IMR-90 (cell line): ENCODE measurements at regions not wholly inside any gene's neighbourhood (a gene's known extent, or its start where the extent isn't known, plus 50 kb on each side); places are given as distances from the start of the nearest gene placed in this dataset.

ENCODE experiments used
- ATAC-seq: fragments of 200-7000 bp; cut with Tn5 transposase; 2 replicates; pipeline ENCODE4 v1.9.1; 2020; ENCODE audit warnings: low read depth, mild to moderate bottlenecking, moderate library complexity
- BruUV-seq: library from RNA; stranded (reverse); fragments of 400-500 nt; replicated peaks from 2 replicates; lab custom pipeline; 2021; lab: Mats Ljungman, UMichigan
- CTCF ChIA-PET: fragments of 300-600 bp; formaldehyde crosslinking; extraction: SDS; loops from one replicate; lab custom pipeline; 2021; ENCODE audit warnings: antibody characterized with exemption; lab: Yijun Ruan, JAX
- POLR2A ChIA-PET: fragments of 300-600 bp; sonication (Branson Sonifier 250); formaldehyde crosslinking; loops from one replicate; lab custom pipeline; 2022; ENCODE audit warnings: antibody characterized with exemption; ENCODE audit not compliant: unreplicated experiment; lab: Charles Lee
- DNase-seq: peaks from one replicate; pipeline ENCODE4 v3.0.0; 2013
- H2AFZ ChIP-seq: replicated peaks from 2 replicates; pipeline ENCODE3; 2013; ENCODE audit warnings: low read length, mild to moderate bottlenecking; ENCODE audit not compliant: poor library complexity
- H2AK5ac ChIP-seq: 2 replicates; pipeline ENCODE4 v1.6.1; 2013; ENCODE audit warnings: low read depth, low read length, inconsistent platforms
- H2AK9ac ChIP-seq: replicated peaks from 2 replicates; pipeline ENCODE3; 2013; ENCODE audit warnings: mild to moderate bottlenecking, low read depth, low read length, moderate library complexity; ENCODE audit not compliant: poor library complexity
- H2BK120ac ChIP-seq: 2 replicates; pipeline ENCODE4 v1.6.1; 2013; ENCODE audit warnings: low read depth, low read length, inconsistent platforms
- H2BK15ac ChIP-seq: 3 replicates; pipeline ENCODE4 v1.6.1; 2013; ENCODE audit warnings: low read depth, low read length, inconsistent platforms
- H2BK20ac ChIP-seq: 2 replicates; pipeline ENCODE4 v1.6.1; 2013; ENCODE audit warnings: low read depth, mild to moderate bottlenecking, inconsistent platforms, low read length, moderate library complexity
- H2BK5ac ChIP-seq: 2 replicates; pipeline ENCODE4 v1.6.1; 2013; ENCODE audit warnings: mild to moderate bottlenecking, low read depth, low read length, inconsistent platforms; ENCODE audit not compliant: poor library complexity, severe bottlenecking
- H3K14ac ChIP-seq: replicated peaks from 2 replicates; pipeline ENCODE4 v1.6.1; 2013; ENCODE audit warnings: low read depth, low read length, inconsistent platforms
- H3K18ac ChIP-seq: 2 replicates; pipeline ENCODE4 v1.6.1; 2013; ENCODE audit warnings: low read depth, low read length, control low read depth
- H3K23ac ChIP-seq: 2 replicates; pipeline ENCODE4 v1.6.1; 2013; ENCODE audit warnings: low read depth, low read length, inconsistent platforms
- H3K27ac ChIP-seq: 2 replicates; pipeline ENCODE4 v1.5.1; 2013; ENCODE audit warnings: mild to moderate bottlenecking, control low read depth, low read length; ENCODE audit not compliant: insufficient read depth
- H3K27me3 ChIP-seq: 2 replicates; pipeline ENCODE4 v1.6.1; 2013; ENCODE audit warnings: low read length; ENCODE audit not compliant: control insufficient read depth, insufficient read depth
- H3K36me3 ChIP-seq: 2 replicates; pipeline ENCODE4 v1.6.1; 2013; ENCODE audit warnings: low read length, mixed read lengths; ENCODE audit not compliant: control insufficient read depth, insufficient read depth
- H3K4ac ChIP-seq: 2 replicates; pipeline ENCODE4 v1.6.1; 2013; ENCODE audit warnings: low read depth, low read length, inconsistent platforms
- H3K4me1 ChIP-seq: 2 replicates; pipeline ENCODE4 v1.6.1; 2013; ENCODE audit warnings: low read length, mixed read lengths; ENCODE audit not compliant: control insufficient read depth, insufficient read depth
- H3K4me2 ChIP-seq: 2 replicates; pipeline ENCODE4 v1.6.1; 2013; ENCODE audit warnings: low read depth, mild to moderate bottlenecking, control low read depth, low read length, moderate library complexity
- H3K4me3 ChIP-seq: 2 replicates; pipeline ENCODE4 v1.5.1; 2013; ENCODE audit warnings: low read depth, mild to moderate bottlenecking, control low read depth, low read length, moderate library complexity; ENCODE audit not compliant: insufficient read depth
- H3K56ac ChIP-seq: 2 replicates; pipeline ENCODE4 v1.6.1; 2013; ENCODE audit warnings: low read length, inconsistent platforms; ENCODE audit not compliant: insufficient read depth; ENCODE audit errors: extremely low read depth
- H3K79me1 ChIP-seq, 2 experiments: 2 replicates each; pipeline ENCODE4 v1.6.1; 2013; ENCODE audit warnings: low read length in 2 of 2, inconsistent platforms in 1 of 2, low read depth in 1 of 2
- H3K9ac ChIP-seq: 2 replicates; pipeline ENCODE4 v1.6.1; 2013; ENCODE audit warnings: low read depth, low read length, control low read depth
- H3K9me1 ChIP-seq: 2 replicates; pipeline ENCODE4 v1.6.1; 2013; ENCODE audit warnings: low read length, inconsistent platforms; ENCODE audit not compliant: insufficient read depth
- H3K9me3 ChIP-seq: 2 replicates; pipeline ENCODE4 v1.6.1; 2013; ENCODE audit warnings: low read length; ENCODE audit not compliant: control insufficient read depth, insufficient read depth
- H4K20me1 ChIP-seq: 2 replicates; pipeline ENCODE4 v1.6.1; 2013; ENCODE audit warnings: low read length, inconsistent platforms; ENCODE audit not compliant: insufficient read depth
- H4K5ac ChIP-seq: 2 replicates; pipeline ENCODE4 v1.6.1; 2013; ENCODE audit warnings: mild to moderate bottlenecking, low read depth, low read length, control low read depth
- H4K8ac ChIP-seq, 2 experiments: 2 replicates each; pipeline ENCODE4 v1.6.1; 2013; ENCODE audit warnings: low read depth in 2 of 2, low read length in 2 of 2, control low read depth in 1 of 2, inconsistent platforms in 1 of 2
- H4K91ac ChIP-seq: 2 replicates; pipeline ENCODE4 v1.6.1; 2013; ENCODE audit warnings: low read depth, low read length, inconsistent platforms; ENCODE audit not compliant: insufficient read depth
- BHLHE40 ChIP-seq: fragments of 150-350 bp; IDR thresholded peaks from 2 replicates; pipeline ENCODE4 v1.6.1; 2016; ENCODE audit warnings: mild to moderate bottlenecking, low read depth, low read length
- CEBPB ChIP-seq: IDR thresholded peaks from 2 replicates; pipeline ENCODE4 v1.6.1; 2012; ENCODE audit warnings: low read depth, low read length, improper control_type of control experiment
- CHD1 ChIP-seq: IDR thresholded peaks from 2 replicates; pipeline ENCODE4 v1.6.1; 2012; ENCODE audit warnings: low read depth, low read length, improper control_type of control experiment
- FOS ChIP-seq: fragments of 150-350 bp; IDR thresholded peaks from 2 replicates; pipeline ENCODE4 v1.6.1; 2016; ENCODE audit warnings: low read depth, low read length
- MAZ ChIP-seq: IDR thresholded peaks from 2 replicates; pipeline ENCODE4 v1.6.1; 2012; ENCODE audit warnings: low read depth, mild to moderate bottlenecking, low read length, improper control_type of control experiment, moderate library complexity, borderline replicate concordance
- NFE2L2 ChIP-seq: fragments of 150-350 bp; IDR thresholded peaks from 2 replicates; pipeline ENCODE4 v1.6.1; 2016; ENCODE audit warnings: low read depth, mild to moderate bottlenecking, low read length
- RFX5 ChIP-seq: IDR thresholded peaks from 2 replicates; pipeline ENCODE4 v1.8.0; 2012; ENCODE audit warnings: low read depth, mild to moderate bottlenecking, low read length, moderate library complexity
- SMC3 ChIP-seq: fragments of 150-350 bp; IDR thresholded peaks from 2 replicates; pipeline ENCODE4 v1.6.1; 2016; ENCODE audit warnings: low read depth, mild to moderate bottlenecking, antibody characterized with exemption, low read length, moderate library complexity
- WGBS, 2 experiments: methylation state at CpG; one replicate each; pipeline versions ENCODE4 v1.1.5 to v1.1.7; 2013; ENCODE audit warnings: missing lambda C conversion rate in 2 of 2; ENCODE audit not compliant: insufficient read length in 1 of 2; ENCODE audit errors: extremely low coverage in 2 of 2; 5-methylcytosine and 5-hydroxymethylcytosine counted together
- dilution Hi-C: fragments of 300-500 bp; cut with HindIII; formaldehyde crosslinking; loops from one replicate; pipeline ENCODE4 v1.14.3; 2018; ENCODE audit warnings: low sequenced_read_pairs; ENCODE audit not compliant: unreplicated experiment
- in situ Hi-C: fragments of 300-500 bp; cut with MboI; formaldehyde crosslinking; loops from 3 replicates; pipeline ENCODE4 v1.14.3; 2019; ENCODE audit warnings: low sequenced_read_pairs, inconsistent platforms, mixed read lengths
- intact Hi-C: fragments of 100-400 bp; cut with micrococcal nuclease; formaldehyde crosslinking; loops from 2 replicates; pipeline ENCODE4 v1.10.0; 2022
- TF ChIP-seq, protein P1 (sequence below): conservative IDR thresholded peaks from 2 replicates; pipeline ENCODE4 v1.5.1; 2012; ENCODE audit warnings: mild to moderate bottlenecking, low read depth, low read length, improper control_type of control experiment
- TF ChIP-seq, protein P2 (sequence below): fragments of 150-350 bp; IDR thresholded peaks from 2 replicates; pipeline ENCODE4 v1.6.1; 2016; ENCODE audit warnings: low read depth, mild to moderate bottlenecking, low read length, moderate library complexity, borderline replicate concordance
- TF ChIP-seq, protein P3 (sequence below): fragments of 150-350 bp; IDR thresholded peaks from 2 replicates; pipeline ENCODE4 v1.6.1; 2017; ENCODE audit warnings: mild to moderate bottlenecking, antibody characterized with exemption, low read length, low read depth

DNA sequence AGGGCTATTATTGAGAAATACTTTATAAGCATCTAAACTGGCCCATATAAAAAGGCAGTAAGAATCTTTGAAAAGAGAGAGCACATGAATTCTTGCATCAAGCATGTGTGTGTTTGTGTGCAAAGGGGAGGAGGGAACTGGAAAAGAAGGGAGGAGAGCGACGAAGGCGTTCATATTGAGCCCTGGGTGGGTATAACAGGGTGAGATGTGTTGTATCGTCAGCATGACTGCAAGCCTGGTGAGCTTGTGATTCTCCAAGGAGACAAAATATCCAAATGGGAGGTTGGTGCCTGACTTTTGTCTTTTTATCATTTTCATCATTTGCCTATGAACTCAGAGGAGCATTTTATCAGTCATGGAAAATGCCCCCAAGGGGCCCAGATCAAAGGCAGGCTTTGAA is 70.8 kb upstream of the PMFBP1 start:
- Histone ChIP-seq H3K4me1 (no peaks in the 10 kb centered on the region; the same call in 1 of the 2 replicates), H3K9me1 (no peaks in the 10 kb centered on the region; the same call in 1 of the 2 replicates), H3K4ac (no peak overlapping the region), H2BK5ac (no peak overlapping the region), H3K27ac (no peak overlapping the region), H4K20me1 (no peaks in the 10 kb centered on the region), H3K79me1 (no peaks in the 10 kb centered on the region), H3K9ac (no peak overlapping the region), H2BK15ac (no peak overlapping the region), H3K27me3 (no peaks in the 10 kb centered on the region), H3K56ac (no peak overlapping the region), H2AK9ac (no peak overlapping the region), H4K5ac (no peak overlapping the region), H3K23ac (no peak overlapping the region), H3K14ac (no peak overlapping the region), H3K9me3 (no peaks in the 10 kb centered on the region), H2BK120ac (no peak overlapping the region), H3K18ac (no peak overlapping the region), H2AFZ (no peak overlapping the region), H4K91ac (no peak overlapping the region), H4K8ac (no peak overlapping the region), H3K36me3 (no peaks in the 10 kb centered on the region), H3K4me2 (no peak overlapping the region), H3K4me3 (no peak overlapping the region), H2BK20ac (no peak overlapping the region), H2AK5ac (no peak overlapping the region)
- BruUV-seq, result no TSS peak
- POLR2A ChIA-PET, result no interaction called here
- CTCF ChIA-PET, result interaction anchor here (0.7 to 2.8 kb wide), 4 partner anchors 224 to 469 kb away, joined by 3 to 15 read pairs (median 5); no protein-coding TSS in a partner anchor
- no peak for DNase-seq
- no peak for ATAC-seq
- intact Hi-C loops, result loop anchor here (1.0 to 10.0 kb wide), 7 partner anchors 158 to 1792 kb away; no protein-coding TSS in a partner anchor
- TF ChIP-seq MAZ, result no peak
- TF ChIP-seq RFX5, result no peak
- TF ChIP-seq NFE2L2, result no peak
- no peak for TF ChIP-seq SMC3
- TF ChIP-seq CHD1, result no peak
- no peak for TF ChIP-seq CEBPB
- TF ChIP-seq, protein P1, sequence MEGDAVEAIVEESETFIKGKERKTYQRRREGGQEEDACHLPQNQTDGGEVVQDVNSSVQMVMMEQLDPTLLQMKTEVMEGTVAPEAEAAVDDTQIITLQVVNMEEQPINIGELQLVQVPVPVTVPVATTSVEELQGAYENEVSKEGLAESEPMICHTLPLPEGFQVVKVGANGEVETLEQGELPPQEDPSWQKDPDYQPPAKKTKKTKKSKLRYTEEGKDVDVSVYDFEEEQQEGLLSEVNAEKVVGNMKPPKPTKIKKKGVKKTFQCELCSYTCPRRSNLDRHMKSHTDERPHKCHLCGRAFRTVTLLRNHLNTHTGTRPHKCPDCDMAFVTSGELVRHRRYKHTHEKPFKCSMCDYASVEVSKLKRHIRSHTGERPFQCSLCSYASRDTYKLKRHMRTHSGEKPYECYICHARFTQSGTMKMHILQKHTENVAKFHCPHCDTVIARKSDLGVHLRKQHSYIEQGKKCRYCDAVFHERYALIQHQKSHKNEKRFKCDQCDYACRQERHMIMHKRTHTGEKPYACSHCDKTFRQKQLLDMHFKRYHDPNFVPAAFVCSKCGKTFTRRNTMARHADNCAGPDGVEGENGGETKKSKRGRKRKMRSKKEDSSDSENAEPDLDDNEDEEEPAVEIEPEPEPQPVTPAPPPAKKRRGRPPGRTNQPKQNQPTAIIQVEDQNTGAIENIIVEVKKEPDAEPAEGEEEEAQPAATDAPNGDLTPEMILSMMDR, result no peak
- TF ChIP-seq, protein P2, sequence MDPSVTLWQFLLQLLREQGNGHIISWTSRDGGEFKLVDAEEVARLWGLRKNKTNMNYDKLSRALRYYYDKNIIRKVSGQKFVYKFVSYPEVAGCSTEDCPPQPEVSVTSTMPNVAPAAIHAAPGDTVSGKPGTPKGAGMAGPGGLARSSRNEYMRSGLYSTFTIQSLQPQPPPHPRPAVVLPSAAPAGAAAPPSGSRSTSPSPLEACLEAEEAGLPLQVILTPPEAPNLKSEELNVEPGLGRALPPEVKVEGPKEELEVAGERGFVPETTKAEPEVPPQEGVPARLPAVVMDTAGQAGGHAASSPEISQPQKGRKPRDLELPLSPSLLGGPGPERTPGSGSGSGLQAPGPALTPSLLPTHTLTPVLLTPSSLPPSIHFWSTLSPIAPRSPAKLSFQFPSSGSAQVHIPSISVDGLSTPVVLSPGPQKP, result no peak
- no peak for TF ChIP-seq BHLHE40
- TF ChIP-seq FOS, result no peak
- TF ChIP-seq, protein P3, sequence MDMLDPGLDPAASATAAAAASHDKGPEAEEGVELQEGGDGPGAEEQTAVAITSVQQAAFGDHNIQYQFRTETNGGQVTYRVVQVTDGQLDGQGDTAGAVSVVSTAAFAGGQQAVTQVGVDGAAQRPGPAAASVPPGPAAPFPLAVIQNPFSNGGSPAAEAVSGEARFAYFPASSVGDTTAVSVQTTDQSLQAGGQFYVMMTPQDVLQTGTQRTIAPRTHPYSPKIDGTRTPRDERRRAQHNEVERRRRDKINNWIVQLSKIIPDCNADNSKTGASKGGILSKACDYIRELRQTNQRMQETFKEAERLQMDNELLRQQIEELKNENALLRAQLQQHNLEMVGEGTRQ, result no peak
- in situ Hi-C loops, result loop anchor here (25.0 kb wide), 1 partner anchor 1645 kb away; no protein-coding TSS in a partner anchor
- dilution Hi-C loops, result loop anchor here (25.0 kb wide), 1 partner anchor 220 kb away; no protein-coding TSS in a partner anchor
- WGBS, 2 experiments, result 88% methylated on average over 3 of the region's 4 CpGs; no CpG with 5 or more reads in 1 of the 2 experiments
